H9 (cell line): ENCODE measurements at regions not wholly inside any gene's neighbourhood (a gene's known extent, or its start where the extent isn't known, plus 50 kb on each side); places are given as distances from the start of the nearest gene placed in this dataset.

Source experiments
- DNase-seq: peaks from one replicate; pipeline ENCODE4 v3.0.0-alpha.2; 2017
- H2AFZ ChIP-seq: one replicate; pipeline ENCODE4 v1.6.1; 2013; ENCODE audit warnings: mild to moderate bottlenecking, low read length, control low read depth, moderate library complexity
- H2AK5ac ChIP-seq: 2 replicates; pipeline ENCODE4 v1.6.1; 2013; ENCODE audit warnings: low read length, control low read depth, mixed read lengths; ENCODE audit not compliant: insufficient read length
- H2BK120ac ChIP-seq: one replicate; pipeline ENCODE4 v1.6.1; 2013; ENCODE audit warnings: low read depth, mild to moderate bottlenecking, low read length, control low read depth, inconsistent platforms; ENCODE audit not compliant: poor library complexity, severe bottlenecking
- H2BK12ac ChIP-seq: 2 replicates; pipeline ENCODE4 v1.6.1; 2013; ENCODE audit warnings: low read length, control low read depth, mixed read lengths, low read depth; ENCODE audit not compliant: insufficient read length
- H2BK15ac ChIP-seq: 2 replicates; pipeline ENCODE4 v1.6.1; 2013; ENCODE audit warnings: low read depth, low read length, control low read depth
- H2BK20ac ChIP-seq: one replicate; pipeline ENCODE4 v1.6.1; 2013; ENCODE audit warnings: low read depth, mild to moderate bottlenecking, low read length, control low read depth, inconsistent platforms; ENCODE audit not compliant: poor library complexity, severe bottlenecking
- H2BK5ac ChIP-seq: 2 replicates; pipeline ENCODE4 v1.6.1; 2013; ENCODE audit warnings: low read length, control low read depth, mixed read lengths; ENCODE audit not compliant: insufficient read length
- H3K14ac ChIP-seq: 2 replicates; pipeline ENCODE4 v1.6.1; 2013; ENCODE audit warnings: low read length, control low read depth; ENCODE audit not compliant: insufficient read depth
- H3K18ac ChIP-seq: 2 replicates; pipeline ENCODE4 v1.6.1; 2013; ENCODE audit warnings: low read depth, mild to moderate bottlenecking, mixed read lengths, low read length, control low read depth; ENCODE audit not compliant: insufficient read length
- H3K23ac ChIP-seq: 2 replicates; pipeline ENCODE4 v1.6.1; 2013; ENCODE audit warnings: low read length, control low read depth, mixed read lengths, low read depth; ENCODE audit not compliant: insufficient read length
- H3K23me2 ChIP-seq: 2 replicates; pipeline ENCODE4 v1.6.1; 2013; ENCODE audit warnings: low read depth, mild to moderate bottlenecking, mixed read lengths, low read length, control low read depth; ENCODE audit not compliant: insufficient read length, poor library complexity, severe bottlenecking
- H3K27ac ChIP-seq: 2 replicates; pipeline ENCODE4 v1.5.1; 2013; ENCODE audit warnings: low read length, control low read depth, mixed read lengths, low read depth; ENCODE audit not compliant: insufficient read length
- H3K27me3 ChIP-seq: 2 replicates; pipeline ENCODE4 v1.6.1; 2013; ENCODE audit warnings: low read length, control low read depth, inconsistent platforms; ENCODE audit not compliant: insufficient read depth
- H3K4ac ChIP-seq: 2 replicates; pipeline ENCODE4 v1.6.1; 2013; ENCODE audit warnings: low read depth, mild to moderate bottlenecking, control low read depth, inconsistent platforms, low read length, moderate library complexity
- H3K4me1 ChIP-seq: 2 replicates; pipeline ENCODE4 v1.6.1; 2013; ENCODE audit warnings: low read length, control low read depth, inconsistent platforms; ENCODE audit not compliant: insufficient read depth
- H3K4me2 ChIP-seq: 2 replicates; pipeline ENCODE4 v1.6.1; 2013; ENCODE audit warnings: low read length, control low read depth, mixed read lengths; ENCODE audit not compliant: insufficient read length, insufficient read depth
- H3K56ac ChIP-seq: 2 replicates; pipeline ENCODE4 v1.6.1; 2013; ENCODE audit warnings: low read depth, mild to moderate bottlenecking, mixed read lengths, low read length, control low read depth; ENCODE audit not compliant: insufficient read length
- H3K79me1 ChIP-seq: 2 replicates; pipeline ENCODE4 v1.6.1; 2013; ENCODE audit warnings: low read depth, mild to moderate bottlenecking, moderate library complexity, low read length, control low read depth, inconsistent platforms; ENCODE audit not compliant: insufficient read depth, poor library complexity, severe bottlenecking
- H3K79me2 ChIP-seq: 2 replicates; pipeline ENCODE4 v1.6.1; 2013; ENCODE audit warnings: low read length, control low read depth, inconsistent platforms; ENCODE audit not compliant: insufficient read depth
- H3K9ac ChIP-seq: 2 replicates; pipeline ENCODE4 v1.6.1; 2013; ENCODE audit warnings: low read length, control low read depth, mixed read lengths; ENCODE audit not compliant: insufficient read length; ENCODE audit errors: extremely low read depth
- H3K9me3 ChIP-seq: one replicate; pipeline ENCODE4 v1.6.1; 2013; ENCODE audit warnings: low read depth, low read length, inconsistent platforms; ENCODE audit not compliant: control insufficient read depth
- H3T11ph ChIP-seq: one replicate; pipeline ENCODE4 v1.6.1; 2013; ENCODE audit warnings: mild to moderate bottlenecking, low read length, control low read depth, inconsistent platforms
- H4K20me1 ChIP-seq: one replicate; pipeline ENCODE4 v1.6.1; 2013; ENCODE audit not compliant: control insufficient read depth, insufficient read length, insufficient read depth
- H4K5ac ChIP-seq: 2 replicates; pipeline ENCODE4 v1.6.1; 2013; ENCODE audit warnings: low read depth, mild to moderate bottlenecking, mixed read lengths, low read length, control low read depth; ENCODE audit not compliant: insufficient read length
- H4K8ac ChIP-seq: replicated peaks from 2 replicates; pipeline ENCODE4 v1.6.1; 2013; ENCODE audit warnings: low read length, control low read depth, mixed read lengths, low read depth; ENCODE audit not compliant: insufficient read length
- H4K91ac ChIP-seq: 2 replicates; pipeline ENCODE4 v1.6.1; 2013; ENCODE audit warnings: low read depth, mild to moderate bottlenecking, moderate library complexity, mixed read lengths, low read length, control low read depth; ENCODE audit not compliant: insufficient read length
- H3K27ac Mint-ChIP-seq, 3 experiments: 2 replicates in 2 of 3; 3 replicates in 1 of 3; pipeline ENCODE4 v1.8.0; 2020 to 2021; ENCODE audit warnings: mixed read lengths in 3 of 3, mild to moderate bottlenecking in 1 of 3, moderate library complexity in 1 of 3
- H3K27me3 Mint-ChIP-seq: 2 replicates; pipeline ENCODE4 v1.8.0; 2021; ENCODE audit warnings: low read depth, mild to moderate bottlenecking, moderate library complexity, mixed read lengths
- H3K36me3 Mint-ChIP-seq, 3 experiments: 2 replicates in 2 of 3; 3 replicates in 1 of 3; pipeline ENCODE4 v1.8.0; 2020 to 2021; ENCODE audit warnings: low read depth in 3 of 3, mixed read lengths in 3 of 3; ENCODE audit not compliant: insufficient read depth in 1 of 3
- H3K4me1 Mint-ChIP-seq, 2 experiments: 2 replicates each; pipeline ENCODE4 v1.8.0; 2020; ENCODE audit warnings: mixed read lengths in 2 of 2
- H3K4me3 Mint-ChIP-seq, 2 experiments: 2 replicates in 1 of 2; 3 replicates in 1 of 2; pipeline ENCODE4 v1.8.0; 2020 to 2021; ENCODE audit warnings: mild to moderate bottlenecking in 2 of 2, mixed read lengths in 2 of 2, moderate library complexity in 1 of 2
- H3K9me3 Mint-ChIP-seq, 2 experiments: 2 replicates in 1 of 2; 3 replicates in 1 of 2; pipeline ENCODE4 v1.8.0; 2020; ENCODE audit warnings: mild to moderate bottlenecking in 2 of 2, mixed read lengths in 2 of 2, moderate library complexity in 1 of 2
- CTCF ChIP-seq: fragments of 200-600 bp; sonication (generic); conservative IDR thresholded peaks from 3 replicates; pipeline ENCODE4 v1.8.0; 2021; ENCODE audit warnings: antibody characterized with exemption, mild to moderate bottlenecking
- WGBS: extraction: QIAGEN DNeasy Blood & Tissue Kit; methylation state at CpG from one replicate; pipeline ENCODE4 v1.1.7; 2013; ENCODE audit warnings: missing lambda C conversion rate, low lambda C conversion rate, mixed read lengths; ENCODE audit not compliant: insufficient read length; ENCODE audit errors: extremely low coverage; 5-methylcytosine and 5-hydroxymethylcytosine counted together

GRCh38 chr2:195016841-195017240 lies 640.2 kb upstream of the SLC39A10 start:
- no peak overlapping the region for H3K56ac ChIP-seq
- H3K27ac ChIP-seq = no peak overlapping the region
- no peak overlapping the region for H2BK12ac ChIP-seq
- no peak overlapping the region for H4K5ac ChIP-seq
- Mint-ChIP-seq H3K27ac (no peak overlapping the region), H3K4me3 (no peak overlapping the region), H3K36me3 (no peaks in the 10 kb centered on the region), H3K27me3 (no peaks in the 10 kb centered on the region), H3K4me1 (peaks cover 0 to 4% of the 10 kb centered on the region in 2 experiments; a peak in 2 of 4 replicates), H3K9me3 (no peaks in the 10 kb centered on the region; a peak in 1 of 5 replicates)
- H2BK120ac ChIP-seq = no peak overlapping the region
- 0 out of 2 replicates have a peak, but pooled peaks cover 2% of the 10 kb centered on the region for H3K4me1 ChIP-seq
- no peak overlapping the region for H2BK20ac ChIP-seq
- H4K8ac ChIP-seq = no peak overlapping the region
- no peak for DNase-seq
- whole genome bisulfite sequencing = no CpG with 5 or more reads among the region's 2 CpGs
- H3K18ac ChIP-seq = no peak overlapping the region
- no peaks in the 10 kb centered on the region for H4K20me1 ChIP-seq
- no peak overlapping the region for H3K14ac ChIP-seq
- H4K91ac ChIP-seq = no peak overlapping the region
- no peaks in the 10 kb centered on the region for H3K79me2 ChIP-seq
- no peak overlapping the region for H2BK5ac ChIP-seq
- H3K9ac ChIP-seq = no peak overlapping the region
- no peak for TF ChIP-seq CTCF
- no peak overlapping the region for H3K4ac ChIP-seq
- H3K27me3 ChIP-seq = no peaks in the 10 kb centered on the region
- H2AFZ ChIP-seq = no peak overlapping the region
- H3K79me1 ChIP-seq = no peaks in the 10 kb centered on the region
- no peak overlapping the region for H3T11ph ChIP-seq
- no peak overlapping the region for H3K4me2 ChIP-seq
- H3K23ac ChIP-seq = no peak overlapping the region
- H2AK5ac ChIP-seq = no peak overlapping the region
- no peak overlapping the region for H2BK15ac ChIP-seq
- no peaks in the 10 kb centered on the region for H3K9me3 ChIP-seq
- H3K23me2 ChIP-seq = no peaks in the 10 kb centered on the region
